ENCODE measurements at regions not wholly inside any gene's neighbourhood (a gene's known extent, or its start where the extent isn't known, plus 50 kb on each side); places are given as distances from the start of the nearest gene placed in this dataset.

GRCh38 chr10:23891301-23891700, 317.6 kb upstream of the KIAA1217 start:
- no peak overlapping the region for H3K27ac ChIP-seq (ENCODE audit: low read length)
- H3K27me3 ChIP-seq (ENCODE audit: insufficient read depth, low read length): no peaks in the 10 kb centered on the region
- H3K9ac ChIP-seq (ENCODE audit: low read depth, low read length): no peak overlapping the region
- no peaks in the 10 kb centered on the region for H3K4me1 ChIP-seq (ENCODE audit: insufficient read depth, low read length)
- no peaks in the 10 kb centered on the region for H3K36me3 ChIP-seq (ENCODE audit: insufficient read depth, low read depth, low read length)
- no peaks in the 10 kb centered on the region for H3K9me3 ChIP-seq (ENCODE audit: insufficient read depth, low read depth, low read length)
- H3K4me3 ChIP-seq (ENCODE audit: low read length): no peak overlapping the region

- Histone ChIP-seq H3K9me3 (ENCODE audit: insufficient read depth, low read depth, low read length) (no peaks in the 10 kb centered on the region), H3K27ac (ENCODE audit: low read length) (no peak overlapping the region), H3K36me3 (ENCODE audit: insufficient read depth, low read depth, low read length) (no peaks in the 10 kb centered on the region), H3K4me1 (ENCODE audit: insufficient read depth, low read length) (no peaks in the 10 kb centered on the region), H3K4me3 (ENCODE audit: low read length) (no peak overlapping the region), H3K27me3 (ENCODE audit: insufficient read depth, low read length) (no peaks in the 10 kb centered on the region), H3K9ac (ENCODE audit: low read depth, low read length) (no peak overlapping the region)
These were observed 316.6 kb upstream of the KIAA1217 start for GRCh38 chr10:23892296-23892695.

GRCh38 chr10:23897267-23897666, 311.7 kb upstream of the KIAA1217 start:
- no peak overlapping the region for H3K27ac ChIP-seq (ENCODE audit: low read length)
- H3K9ac ChIP-seq (ENCODE audit: low read depth, low read length): no peak overlapping the region
- H3K36me3 ChIP-seq (ENCODE audit: insufficient read depth, low read depth, low read length): no peaks in the 10 kb centered on the region
- H3K4me3 ChIP-seq (ENCODE audit: low read length): no peak overlapping the region
- H3K27me3 ChIP-seq (ENCODE audit: insufficient read depth, low read length): no peaks in the 10 kb centered on the region
- H3K9me3 ChIP-seq (ENCODE audit: insufficient read depth, low read depth, low read length): no peaks in the 10 kb centered on the region
- no peaks in the 10 kb centered on the region for H3K4me1 ChIP-seq (ENCODE audit: insufficient read depth, low read length)

DNA sequence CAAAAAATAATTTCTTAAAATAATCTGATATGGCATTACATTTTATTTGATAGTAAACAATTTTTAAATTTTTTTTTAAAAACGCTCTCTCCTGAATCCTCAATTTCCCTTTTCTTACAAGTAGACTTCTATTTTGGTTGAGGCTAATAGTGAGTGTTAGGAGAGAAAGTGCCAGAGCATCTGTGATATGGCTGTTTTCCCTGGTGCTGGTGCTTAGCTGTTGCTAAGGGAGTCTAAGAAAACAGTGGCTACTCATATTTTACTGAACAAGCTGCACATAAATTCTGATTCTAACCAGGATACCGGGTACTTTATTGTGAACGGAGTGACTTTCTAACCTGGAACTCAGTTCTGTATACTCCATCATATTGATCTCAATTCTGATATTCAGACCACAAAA, 311.1 kb upstream of the KIAA1217 start:
- Histone ChIP-seq H3K9ac (ENCODE audit: low read depth, low read length) (no peak overlapping the region), H3K27ac (ENCODE audit: low read length) (no peak overlapping the region), H3K27me3 (ENCODE audit: insufficient read depth, low read length) (no peaks in the 10 kb centered on the region), H3K4me1 (ENCODE audit: insufficient read depth, low read length) (no peaks in the 10 kb centered on the region), H3K4me3 (ENCODE audit: low read length) (no peak overlapping the region), H3K36me3 (ENCODE audit: insufficient read depth, low read depth, low read length) (no peaks in the 10 kb centered on the region), H3K9me3 (ENCODE audit: insufficient read depth, low read depth, low read length) (no peaks in the 10 kb centered on the region)

- H3K4me3 ChIP-seq (ENCODE audit: low read length): no peak overlapping the region
- H3K4me1 ChIP-seq (ENCODE audit: insufficient read depth, low read length): no peaks in the 10 kb centered on the region
- no peak overlapping the region for H3K9ac ChIP-seq (ENCODE audit: low read depth, low read length)
- no peaks in the 10 kb centered on the region for H3K36me3 ChIP-seq (ENCODE audit: insufficient read depth, low read depth, low read length)
- no peak overlapping the region for H3K27ac ChIP-seq (ENCODE audit: low read length)
- H3K9me3 ChIP-seq (ENCODE audit: insufficient read depth, low read depth, low read length): no peaks in the 10 kb centered on the region
- H3K27me3 ChIP-seq (ENCODE audit: insufficient read depth, low read length): no peaks in the 10 kb centered on the region
These were observed 309.8 kb upstream of the KIAA1217 start for GRCh38 chr10:23899166-23899565.

DNA sequence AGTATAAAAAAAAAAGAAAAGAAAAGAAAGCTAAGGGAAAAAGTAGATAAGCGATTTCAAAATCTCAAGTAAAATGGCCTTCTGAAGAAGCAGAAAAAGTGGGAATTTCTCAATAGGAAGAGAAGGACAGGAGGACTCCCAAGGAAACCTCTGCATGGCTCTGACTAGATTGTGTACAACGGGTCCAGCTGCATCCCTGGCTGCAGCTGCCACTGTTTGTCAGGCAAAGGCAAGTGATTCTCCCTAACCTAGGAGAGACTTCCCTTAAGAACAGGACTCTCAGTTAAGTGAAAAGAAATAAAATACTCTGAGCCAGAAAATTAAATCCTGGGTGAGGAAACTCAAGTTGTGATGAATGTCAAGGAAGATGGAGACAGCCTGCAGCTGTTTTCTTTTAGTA, 298.6 kb upstream of the KIAA1217 start:
- H3K27ac ChIP-seq (ENCODE audit: low read length): no peak overlapping the region
- no peak overlapping the region for H3K9ac ChIP-seq (ENCODE audit: low read depth, low read length)
- H3K4me3 ChIP-seq (ENCODE audit: low read length): no peak overlapping the region
- H3K9me3 ChIP-seq (ENCODE audit: insufficient read depth, low read depth, low read length): no peaks in the 10 kb centered on the region
- H3K36me3 ChIP-seq (ENCODE audit: insufficient read depth, low read depth, low read length): no peaks in the 10 kb centered on the region
- H3K4me1 ChIP-seq (ENCODE audit: insufficient read depth, low read length): no peaks in the 10 kb centered on the region
- no peaks in the 10 kb centered on the region for H3K27me3 ChIP-seq (ENCODE audit: insufficient read depth, low read length)

DNA sequence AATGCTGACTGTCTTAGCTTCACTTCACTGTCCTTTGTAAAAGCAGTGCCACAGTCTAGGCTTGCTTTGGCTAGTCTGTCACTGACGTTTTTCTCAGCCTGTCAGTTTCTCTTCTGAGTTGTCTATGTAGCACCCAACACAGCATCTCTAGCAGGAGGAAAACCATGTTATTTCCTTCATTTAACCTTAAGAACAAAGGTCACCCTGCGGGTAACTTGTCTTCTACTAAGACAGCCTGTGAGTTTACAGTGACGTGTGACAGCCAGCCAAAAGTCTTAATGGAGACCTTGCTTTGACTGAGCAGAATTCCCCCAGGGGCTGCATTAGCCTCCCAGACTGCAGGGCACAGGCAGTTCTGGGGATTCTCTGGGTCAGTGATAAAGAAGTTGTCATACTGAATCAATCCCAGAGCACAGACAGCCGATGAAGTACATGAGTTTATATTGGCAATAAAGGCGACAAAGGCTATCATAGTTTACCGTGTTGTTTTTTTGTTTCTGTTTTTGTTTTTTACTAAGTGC, 296.0 kb upstream of the KIAA1217 start:
- Histone ChIP-seq H3K27me3 (ENCODE audit: insufficient read depth, low read length) (no peaks in the 10 kb centered on the region), H3K9ac (ENCODE audit: low read depth, low read length) (no peak overlapping the region), H3K4me1 (ENCODE audit: insufficient read depth, low read length) (no peaks in the 10 kb centered on the region), H3K27ac (ENCODE audit: low read length) (no peak overlapping the region), H3K4me3 (ENCODE audit: low read length) (no peak overlapping the region), H3K9me3 (ENCODE audit: insufficient read depth, low read depth, low read length) (no peaks in the 10 kb centered on the region), H3K36me3 (ENCODE audit: insufficient read depth, low read depth, low read length) (no peaks in the 10 kb centered on the region)

DNA sequence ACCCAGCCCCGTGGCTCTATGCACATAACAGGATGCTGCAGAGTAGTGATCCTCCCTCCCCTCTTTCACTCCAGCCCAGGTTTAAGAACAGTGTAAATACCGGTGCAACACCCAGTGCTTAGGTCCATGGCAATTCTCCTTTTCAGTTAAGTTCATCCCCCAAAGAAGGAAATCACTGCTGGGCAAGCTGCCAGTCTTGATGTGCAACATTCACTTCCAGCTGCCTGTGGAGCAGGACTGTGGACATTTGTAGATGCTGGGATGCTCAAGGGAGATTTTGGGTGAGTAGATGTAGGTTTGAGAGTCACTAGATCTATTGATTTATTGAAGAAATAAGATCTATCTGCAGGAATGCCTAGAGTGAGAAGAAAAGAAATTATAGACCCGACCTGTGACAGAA, 294.3 kb upstream of the KIAA1217 start:
- Histone ChIP-seq H3K27ac (ENCODE audit: low read length) (no peak overlapping the region), H3K27me3 (ENCODE audit: insufficient read depth, low read length) (no peaks in the 10 kb centered on the region), H3K4me1 (ENCODE audit: insufficient read depth, low read length) (peaks cover 3% of the 10 kb centered on the region; the same call in 1 of the 2 replicates), H3K4me3 (ENCODE audit: low read length) (no peak overlapping the region), H3K9ac (ENCODE audit: low read depth, low read length) (no peak overlapping the region), H3K9me3 (ENCODE audit: insufficient read depth, low read depth, low read length) (no peaks in the 10 kb centered on the region), H3K36me3 (ENCODE audit: insufficient read depth, low read depth, low read length) (no peaks in the 10 kb centered on the region)

DNA sequence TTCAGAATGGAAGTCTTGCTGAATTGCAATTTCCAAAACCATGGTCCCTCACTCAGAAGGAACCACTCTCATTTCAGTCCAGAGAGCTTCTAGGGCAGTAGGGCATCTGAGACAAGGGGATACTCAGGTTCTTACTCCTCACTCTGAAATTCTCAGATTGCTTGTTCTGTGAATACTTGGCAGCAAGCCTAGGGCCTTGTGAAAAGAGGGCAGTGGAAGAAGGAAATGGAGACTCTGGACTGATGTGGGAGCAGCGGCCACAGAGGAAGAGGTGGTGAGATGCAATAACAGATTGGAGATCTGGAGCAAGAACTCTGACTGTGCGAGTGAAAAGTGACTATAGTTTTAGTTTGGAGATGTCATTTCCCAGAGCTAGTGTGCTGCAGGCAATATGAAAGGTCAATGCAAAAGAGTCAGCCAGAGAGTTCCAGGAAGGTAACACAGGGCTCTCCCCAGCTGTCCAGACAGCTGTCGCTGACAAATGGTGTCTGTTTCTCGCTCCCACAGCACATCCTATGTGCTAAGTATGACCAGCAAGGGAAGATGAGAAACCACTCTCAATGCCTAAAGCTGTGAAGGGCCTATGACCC, 291.6 kb upstream of the KIAA1217 start:
- Histone ChIP-seq H3K9me3 (ENCODE audit: insufficient read depth, low read depth, low read length) (no peaks in the 10 kb centered on the region), H3K4me1 (ENCODE audit: insufficient read depth, low read length) (peaks cover 3% of the 10 kb centered on the region; the same call in 1 of the 2 replicates), H3K36me3 (ENCODE audit: insufficient read depth, low read depth, low read length) (no peaks in the 10 kb centered on the region), H3K9ac (ENCODE audit: low read depth, low read length) (no peak overlapping the region), H3K27me3 (ENCODE audit: insufficient read depth, low read length) (no peaks in the 10 kb centered on the region), H3K4me3 (ENCODE audit: low read length) (no peak overlapping the region), H3K27ac (ENCODE audit: low read length) (no peak overlapping the region)

- Histone ChIP-seq H3K36me3 (ENCODE audit: insufficient read depth, low read depth, low read length) (no peaks in the 10 kb centered on the region), H3K9me3 (ENCODE audit: insufficient read depth, low read depth, low read length) (no peaks in the 10 kb centered on the region), H3K27me3 (ENCODE audit: insufficient read depth, low read length) (no peaks in the 10 kb centered on the region), H3K27ac (ENCODE audit: low read length) (no peak overlapping the region), H3K9ac (ENCODE audit: low read depth, low read length) (no peak overlapping the region), H3K4me3 (ENCODE audit: low read length) (no peak overlapping the region), H3K4me1 (ENCODE audit: insufficient read depth, low read length) (peaks cover 3% of the 10 kb centered on the region; the same call in 1 of the 2 replicates)
These were observed 290.7 kb upstream of the KIAA1217 start for GRCh38 chr10:23918090-23918723.

- Histone ChIP-seq H3K9me3 (ENCODE audit: insufficient read depth, low read depth, low read length) (no peaks in the 10 kb centered on the region), H3K9ac (ENCODE audit: low read depth, low read length) (no peak overlapping the region), H3K36me3 (ENCODE audit: insufficient read depth, low read depth, low read length) (no peaks in the 10 kb centered on the region), H3K27me3 (ENCODE audit: insufficient read depth, low read length) (no peaks in the 10 kb centered on the region), H3K4me1 (ENCODE audit: insufficient read depth, low read length) (peaks cover 3% of the 10 kb centered on the region; the same call in 1 of the 2 replicates), H3K27ac (ENCODE audit: low read length) (no peak overlapping the region), H3K4me3 (ENCODE audit: low read length) (no peak overlapping the region)
These were observed 290.1 kb upstream of the KIAA1217 start for GRCh38 chr10:23918839-23919238.

GRCh38 chr10:23927576-23928325, 281.2 kb upstream of the KIAA1217 start:
- no peak overlapping the region for H3K4me3 ChIP-seq (ENCODE audit: low read length)
- H3K27me3 ChIP-seq (ENCODE audit: insufficient read depth, low read length): no peaks in the 10 kb centered on the region
- H3K36me3 ChIP-seq (ENCODE audit: insufficient read depth, low read depth, low read length): no peaks in the 10 kb centered on the region
- no peak overlapping the region for H3K27ac ChIP-seq (ENCODE audit: low read length)
- H3K4me1 ChIP-seq (ENCODE audit: insufficient read depth, low read length): no peaks in the 10 kb centered on the region
- no peaks in the 10 kb centered on the region for H3K9me3 ChIP-seq (ENCODE audit: insufficient read depth, low read depth, low read length)
- no peak overlapping the region for H3K9ac ChIP-seq (ENCODE audit: low read depth, low read length)

Data from iPS-20b (cell line).